GM18498 (cell line): ENCODE measurements at regions not wholly inside any gene's neighbourhood (a gene's known extent, or its start where the extent isn't known, plus 50 kb on each side); places are given as distances from the start of the nearest gene placed in this dataset.
A peak's percentile ranks its signal among the peaks of the same experiment; 100 is the strongest.

Experiments
- ATAC-seq: cut with Tn5 transposase; IDR thresholded peaks from one replicate; pipeline ENCODE4 v1.9.1; 2021; ENCODE audit warnings: mild to moderate bottlenecking, moderate library complexity; ENCODE audit not compliant: unreplicated experiment

DNA sequence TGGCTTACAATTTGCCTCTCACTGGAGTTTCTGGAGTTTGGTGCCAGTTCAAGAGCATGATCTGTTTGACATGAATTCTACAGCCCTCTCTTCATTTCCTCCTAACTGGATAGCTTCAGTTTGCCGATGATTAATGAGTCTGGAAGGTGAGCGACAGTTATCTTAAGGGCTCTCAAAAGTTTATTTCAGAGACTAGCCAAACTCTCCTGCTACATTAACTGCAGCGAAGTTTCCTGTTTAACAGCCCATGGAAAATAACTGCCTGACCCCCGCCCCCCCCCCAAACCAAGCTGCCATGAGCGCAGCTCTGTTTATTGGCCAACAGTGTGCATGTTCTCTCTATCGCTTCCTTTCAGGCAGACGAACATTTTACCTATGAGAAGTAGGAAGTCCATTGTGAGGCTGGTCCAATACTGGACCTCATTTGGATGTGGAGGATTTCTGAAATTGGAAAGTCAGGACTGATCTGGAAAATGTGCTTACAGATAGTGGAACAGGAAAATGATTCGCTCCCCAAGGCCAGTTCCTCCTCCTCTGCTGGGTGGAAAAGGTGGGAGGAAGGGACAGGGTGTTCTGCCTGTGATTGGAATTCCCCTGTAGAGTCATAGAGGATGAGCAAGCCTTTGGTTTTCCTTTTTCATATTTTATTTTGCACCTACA, 522.2 kb upstream of the JAG1 start:
- ATAC-seq = no peak

DNA sequence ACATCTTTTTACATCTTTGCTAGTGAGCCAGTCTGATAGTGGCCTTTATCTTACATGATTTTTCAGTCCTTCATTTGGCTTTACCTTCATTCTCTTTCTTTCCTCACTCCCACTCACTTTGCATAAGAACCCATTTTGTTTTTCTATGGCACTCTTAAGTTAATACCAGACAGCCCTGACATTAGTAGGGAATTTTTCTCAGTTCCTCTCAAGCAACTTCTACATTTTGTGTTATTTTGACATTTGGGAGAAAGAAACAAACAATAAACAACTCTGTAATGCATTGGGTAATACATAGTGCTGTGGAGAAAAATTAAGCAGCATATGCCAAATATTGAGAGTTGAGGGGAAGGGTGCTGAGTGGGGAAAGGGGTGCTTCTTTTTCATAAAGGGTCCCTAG, 524.1 kb upstream of the JAG1 start:
- no peak for ATAC-seq

DNA sequence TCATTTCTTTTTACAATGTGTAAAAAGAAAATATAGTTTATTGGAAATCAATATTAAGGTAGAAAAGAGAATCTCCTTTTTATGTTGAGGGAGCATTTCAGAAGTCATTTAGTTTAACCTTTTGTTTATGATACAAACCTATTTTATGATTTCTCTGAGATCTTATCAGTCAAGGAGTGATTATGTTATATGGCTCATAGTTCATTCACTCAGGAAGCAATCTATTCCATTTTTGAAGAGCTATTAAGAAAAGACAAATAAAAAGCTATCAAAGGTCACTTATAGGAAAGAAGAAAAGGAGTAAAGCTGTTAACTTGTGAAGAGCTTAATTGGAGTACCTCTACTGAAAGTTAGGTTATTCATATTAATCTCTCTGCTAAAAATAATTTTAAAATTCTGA, 526.6 kb upstream of the JAG1 start:
- ATAC-seq = no peak

DNA sequence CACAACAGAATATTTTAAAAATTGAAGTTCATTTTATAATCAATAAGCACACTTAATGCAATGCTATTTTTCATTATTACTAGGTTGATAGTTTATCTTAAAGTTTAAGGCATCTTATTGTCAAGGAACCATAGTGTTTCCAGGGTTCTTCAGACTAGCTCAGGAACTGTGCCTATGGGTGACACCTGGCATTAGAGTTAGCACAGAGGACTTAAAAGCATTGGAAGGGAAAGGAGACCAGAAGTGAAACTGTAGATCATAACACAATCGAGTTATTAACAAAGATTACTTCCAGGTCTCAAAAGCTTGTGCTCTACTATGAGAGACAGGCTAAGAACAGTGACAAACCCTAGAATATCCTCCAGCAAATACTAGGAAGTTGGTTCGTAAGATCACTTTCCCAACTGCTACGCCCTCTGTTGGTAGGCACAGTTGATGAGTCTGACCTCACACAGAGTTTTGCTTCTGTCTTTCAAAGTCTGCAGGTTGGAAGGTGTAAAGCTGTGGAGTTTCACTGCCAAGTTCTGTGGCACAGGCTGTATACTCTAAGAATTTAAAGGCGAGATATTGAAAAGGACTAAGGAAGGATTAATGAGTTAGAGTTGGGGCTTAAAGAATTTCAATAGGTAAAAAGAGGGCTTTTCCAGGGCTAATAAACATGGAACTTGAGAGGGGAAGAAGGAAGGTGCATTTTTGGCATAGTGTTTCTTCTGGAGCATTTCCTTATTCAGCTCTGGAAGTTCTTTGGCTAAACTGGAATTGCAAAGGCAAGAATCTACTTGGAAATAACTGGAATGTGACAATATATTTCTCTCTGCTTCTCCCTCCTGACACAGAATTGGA, 531.3 kb upstream of the JAG1 start:
- peak; percentile 88 for ATAC-seq

- ATAC-seq = no peak
Measured at GRCh38 chr20:11205769-11206362, 532.1 kb upstream of the JAG1 start.

GRCh38 chr20:11207749-11208502, 534.1 kb upstream of the JAG1 start:
- no peak for ATAC-seq

- no peak for ATAC-seq
Measured at GRCh38 chr20:11210611-11211010, 536.8 kb upstream of the JAG1 start.

GRCh38 chr20:11212272-11212671, 538.5 kb upstream of the JAG1 start:
- no peak for ATAC-seq

DNA sequence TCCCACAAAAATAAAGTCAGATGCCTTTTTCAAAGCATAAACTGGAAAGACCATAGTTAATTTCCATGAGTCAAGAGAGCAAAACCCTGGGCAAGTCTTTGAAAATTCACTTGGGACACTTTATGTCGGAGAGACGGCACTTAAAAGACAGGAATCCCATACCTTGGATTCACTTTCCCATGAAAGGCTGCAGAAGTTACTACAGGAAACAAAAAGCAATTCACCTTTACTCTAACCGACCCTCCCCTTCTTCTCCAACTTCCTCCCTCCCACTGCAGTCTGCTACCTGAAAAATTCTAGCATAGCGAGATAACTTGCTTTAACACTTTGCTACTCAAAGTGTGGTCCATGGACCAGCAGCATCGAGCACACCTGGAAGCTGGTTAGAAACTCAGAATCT, 539.1 kb upstream of the JAG1 start:
- ATAC-seq = no peak

- no peak for ATAC-seq
Measured at GRCh38 chr20:11214256-11214840, 540.5 kb upstream of the JAG1 start.

DNA sequence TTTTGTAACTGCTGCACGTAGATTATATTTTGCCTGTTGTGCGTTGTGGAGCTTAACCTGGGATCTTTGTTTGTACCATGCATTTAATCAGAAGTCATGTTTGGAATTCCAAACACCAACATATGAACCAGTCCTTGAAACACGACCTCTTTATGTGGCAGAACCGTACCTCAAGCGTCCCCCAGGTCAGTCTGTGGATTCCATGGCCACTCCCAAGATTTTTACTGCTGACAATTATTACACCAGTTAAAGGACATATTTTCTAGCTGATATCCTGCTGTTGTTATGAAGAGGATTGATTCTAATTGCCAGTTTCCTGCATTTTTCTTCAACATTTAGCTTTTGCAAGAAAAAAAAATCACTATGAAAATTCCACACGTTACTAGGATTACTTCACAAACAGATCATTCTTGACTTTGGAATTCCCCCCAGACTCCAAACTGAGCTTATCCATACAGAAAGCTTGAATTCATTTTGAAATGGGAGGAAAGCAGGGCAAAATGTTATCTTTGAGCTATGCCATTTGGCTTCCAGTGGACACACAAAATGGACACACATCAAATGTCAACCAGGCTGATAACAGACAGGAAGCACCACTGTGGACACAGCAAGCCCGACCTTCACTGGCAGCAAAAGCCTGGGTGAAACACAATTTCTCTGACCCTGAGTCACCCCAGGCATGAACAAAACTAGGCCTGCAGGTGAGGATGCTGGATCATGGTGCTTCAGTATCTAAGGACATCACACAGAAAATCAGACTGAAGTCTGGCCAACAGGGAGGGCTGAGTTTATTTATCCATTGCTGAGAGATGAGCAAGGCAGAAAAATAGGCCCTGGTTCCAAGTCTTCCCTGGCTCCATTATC, 542.9 kb upstream of the JAG1 start:
- no peak for ATAC-seq

GRCh38 chr20:11217326-11218172, 543.8 kb upstream of the JAG1 start:
- ATAC-seq = no peak

- no peak for ATAC-seq
Measured at GRCh38 chr20:11218173-11218680, 544.4 kb upstream of the JAG1 start.

GRCh38 chr20:11219192-11219591, 545.4 kb upstream of the JAG1 start:
- ATAC-seq = peak; percentile 57

- no peak for ATAC-seq
Measured at GRCh38 chr20:11221046-11221445, 547.2 kb upstream of the JAG1 start.

DNA sequence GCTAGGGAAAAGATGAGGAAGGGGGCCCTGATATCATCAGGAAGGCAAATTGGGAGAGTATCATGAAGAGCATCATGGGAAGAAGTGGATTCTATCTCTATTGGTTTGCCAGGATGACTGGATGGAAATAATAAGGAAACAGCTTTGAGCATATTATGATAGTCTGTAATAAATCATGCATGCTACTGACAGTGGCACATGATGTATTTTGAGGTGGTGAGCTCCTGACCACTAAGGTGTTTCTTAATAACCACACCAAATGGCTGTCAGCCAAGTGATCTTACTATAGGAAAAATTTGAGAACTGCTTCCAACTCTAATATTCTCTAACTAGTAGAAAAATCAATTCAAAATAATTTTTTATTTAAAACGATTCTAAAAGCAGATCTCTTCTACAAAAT, 548.4 kb upstream of the JAG1 start:
- ATAC-seq = no peak

GRCh38 chr20:11227602-11228001, 553.8 kb upstream of the JAG1 start:
- no peak for ATAC-seq

DNA sequence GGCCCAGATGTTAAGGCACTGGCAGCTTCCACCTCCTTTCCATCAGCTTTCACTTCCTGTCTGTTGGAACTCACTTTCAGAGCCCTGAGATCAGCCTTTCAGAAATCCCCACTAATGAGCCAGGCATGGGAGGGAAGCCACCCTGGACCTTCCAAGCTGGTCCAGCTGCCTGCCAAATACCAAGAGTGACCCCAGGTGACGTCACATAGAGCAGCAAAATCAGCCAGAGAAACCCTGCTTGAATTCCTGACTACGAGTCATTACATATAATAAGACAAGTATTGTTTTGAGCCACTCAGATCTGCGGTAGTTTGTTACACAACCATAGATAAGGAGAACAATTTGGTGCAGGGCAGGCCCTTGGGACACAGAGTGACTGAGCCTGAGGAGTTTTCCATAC, 556.0 kb upstream of the JAG1 start:
- no peak for ATAC-seq

GRCh38 chr20:11230999-11231398, 557.2 kb upstream of the JAG1 start:
- no peak for ATAC-seq
